ENCODE measurements at regions not wholly inside any gene's neighbourhood (a gene's known extent, or its start where the extent isn't known, plus 50 kb on each side); places are given as distances from the start of the nearest gene placed in this dataset.
A peak's percentile ranks its signal among the peaks of the same experiment; 100 is the strongest.

- no peak overlapping the region for H3K27ac Mint-ChIP-seq
- DNase-seq (ENCODE audit: low spot score in 2 of 2) (no peak), ATAC-seq (no peak)
- no peaks in the 10 kb centered on the region for H3K9me3 Mint-ChIP-seq
- peaks cover 6% of the 10 kb centered on the region for H3K4me1 Mint-ChIP-seq
- no peaks in the 10 kb centered on the region for H3K36me3 Mint-ChIP-seq
- H3K4me3 Mint-ChIP-seq: no peak overlapping the region
These were observed 436.3 kb downstream of the VRK1 start for GRCh38 chr14:97233319-97233985.

- Mint-ChIP-seq H3K4me3 (no peak overlapping the region), H3K9me3 (no peaks in the 10 kb centered on the region), H3K27ac (no peak overlapping the region), H3K4me1 (peaks cover 5% of the 10 kb centered on the region), H3K36me3 (no peaks in the 10 kb centered on the region)
- no peak for ATAC-seq
- DNase-seq (ENCODE audit: low spot score in 2 of 2): no peak
These were observed 449.5 kb downstream of the VRK1 start for GRCh38 chr14:97246648-97247047.

GRCh38 chr14:97248973-97249372 is 451.8 kb downstream of the VRK1 start:
- no peak overlapping the region for H3K4me3 Mint-ChIP-seq
- H3K9me3 Mint-ChIP-seq: no peaks in the 10 kb centered on the region
- H3K36me3 Mint-ChIP-seq: no peaks in the 10 kb centered on the region
- no peak for DNase-seq (ENCODE audit: low spot score in 2 of 2)
- no peak for ATAC-seq
- no peak overlapping the region for H3K27ac Mint-ChIP-seq
- H3K4me1 Mint-ChIP-seq: peaks cover 17% of the 10 kb centered on the region

DNA sequence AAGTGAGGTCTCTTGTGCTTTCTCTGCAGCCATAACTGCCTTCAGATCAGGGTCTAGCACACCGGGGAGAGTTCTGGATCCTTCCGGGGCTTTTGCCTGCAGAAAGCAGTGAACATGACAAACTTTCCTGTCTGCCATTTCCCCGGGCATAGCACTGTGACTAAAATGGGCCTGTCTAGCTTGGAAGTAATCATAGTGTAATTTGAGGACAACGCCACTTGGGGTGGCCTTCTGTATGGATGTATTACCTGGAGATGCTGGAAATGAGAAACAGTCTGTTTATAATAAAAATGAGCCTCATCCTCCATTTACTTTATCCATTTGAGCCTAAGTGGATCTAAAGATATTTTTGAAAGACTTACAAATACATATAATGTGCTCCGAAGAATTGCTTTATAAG is 453.7 kb downstream of the VRK1 start:
- Mint-ChIP-seq H3K4me1 (peaks cover 20% of the 10 kb centered on the region), H3K4me3 (no peak overlapping the region), H3K9me3 (no peaks in the 10 kb centered on the region), H3K36me3 (no peaks in the 10 kb centered on the region), H3K27ac (no peak overlapping the region)
- no peak for DNase-seq (ENCODE audit: low spot score in 2 of 2)
- ATAC-seq: no peak

GRCh38 chr14:97251491-97252155 is 454.4 kb downstream of the VRK1 start:
- H3K27ac Mint-ChIP-seq: no peak overlapping the region
- H3K9me3 Mint-ChIP-seq: no peaks in the 10 kb centered on the region
- no peaks in the 10 kb centered on the region for H3K36me3 Mint-ChIP-seq
- H3K4me3 Mint-ChIP-seq: no peak overlapping the region
- no peak for ATAC-seq
- H3K4me1 Mint-ChIP-seq: peaks cover 20% of the 10 kb centered on the region
- DNase-seq (ENCODE audit: low spot score in 2 of 2): no peak

GRCh38 chr14:97253756-97254155 is 456.6 kb downstream of the VRK1 start:
- no peak for DNase-seq (ENCODE audit: low spot score in 2 of 2)
- Mint-ChIP-seq H3K4me1 (peaks cover 20% of the 10 kb centered on the region), H3K27ac (peak overlapping the region; percentile 8)

GRCh38 chr14:97262336-97262735 is 465.2 kb downstream of the VRK1 start:
- Mint-ChIP-seq H3K4me1 (no peaks in the 10 kb centered on the region), H3K9me3 (peaks cover 3% of the 10 kb centered on the region), H3K27ac (no peak overlapping the region), H3K4me3 (no peak overlapping the region), H3K36me3 (no peaks in the 10 kb centered on the region)
- ATAC-seq (no peak), DNase-seq (ENCODE audit: low spot score in 2 of 2) (no peak)

More at GRCh38 chr14:97253756-97254155, 456.6 kb downstream of the VRK1 start:
- Mint-ChIP-seq H3K36me3 (no peaks in the 10 kb centered on the region), H3K9me3 (no peaks in the 10 kb centered on the region), H3K4me3 (no peak overlapping the region)
- ATAC-seq: no peak

- no peak overlapping the region for H3K27ac Mint-ChIP-seq
- no peak for ATAC-seq
These were observed 467.5 kb downstream of the VRK1 start for GRCh38 chr14:97264516-97265230.

GRCh38 chr14:97266653-97267052 is 469.5 kb downstream of the VRK1 start:
- H3K36me3 Mint-ChIP-seq: no peaks in the 10 kb centered on the region
- no peaks in the 10 kb centered on the region for H3K4me1 Mint-ChIP-seq
- no peak overlapping the region for H3K4me3 Mint-ChIP-seq
- peaks cover 3% of the 10 kb centered on the region for H3K9me3 Mint-ChIP-seq
- H3K27ac Mint-ChIP-seq: no peak overlapping the region
- ATAC-seq (no peak), DNase-seq (ENCODE audit: low spot score in 2 of 2) (no peak)

More at GRCh38 chr14:97264516-97265230, 467.5 kb downstream of the VRK1 start:
- DNase-seq (ENCODE audit: low spot score in 2 of 2): no peak
- Mint-ChIP-seq H3K9me3 (peaks cover 3% of the 10 kb centered on the region), H3K4me3 (no peak overlapping the region), H3K36me3 (no peaks in the 10 kb centered on the region), H3K4me1 (no peaks in the 10 kb centered on the region)

GRCh38 chr14:97267509-97267908 is 470.3 kb downstream of the VRK1 start:
- ATAC-seq (no peak), DNase-seq (ENCODE audit: low spot score in 2 of 2) (no peak)
- Mint-ChIP-seq H3K4me3 (no peak overlapping the region), H3K4me1 (no peaks in the 10 kb centered on the region), H3K36me3 (no peaks in the 10 kb centered on the region), H3K9me3 (no peaks in the 10 kb centered on the region), H3K27ac (no peak overlapping the region)

GRCh38 chr14:97268097-97268496 is 470.9 kb downstream of the VRK1 start:
- Mint-ChIP-seq H3K4me1 (no peaks in the 10 kb centered on the region), H3K9me3 (no peaks in the 10 kb centered on the region), H3K4me3 (no peak overlapping the region), H3K27ac (no peak overlapping the region), H3K36me3 (no peaks in the 10 kb centered on the region)
- ATAC-seq (no peak), DNase-seq (ENCODE audit: low spot score in 2 of 2) (no peak)

DNA sequence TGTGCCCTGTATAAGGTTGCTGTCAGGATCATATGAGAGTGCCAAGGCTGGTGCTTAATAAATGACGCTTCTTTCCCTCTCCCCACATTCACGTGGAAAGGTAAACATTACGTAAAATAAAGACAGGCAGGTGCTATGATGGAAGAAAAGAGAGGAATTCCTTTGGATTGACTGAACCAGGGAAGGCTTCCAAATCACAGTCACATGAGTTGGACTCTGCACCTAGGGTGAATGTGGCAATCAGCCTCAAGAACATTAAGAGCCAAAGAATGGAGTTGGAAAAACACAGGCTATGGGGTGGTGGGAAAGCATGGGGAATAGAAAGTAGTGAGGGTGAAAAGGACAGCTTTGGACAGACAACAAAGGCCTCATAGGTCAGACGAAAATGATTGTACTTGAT is 473.1 kb downstream of the VRK1 start:
- no peaks in the 10 kb centered on the region for H3K9me3 Mint-ChIP-seq
- H3K27ac Mint-ChIP-seq: no peak overlapping the region
- no peak overlapping the region for H3K4me3 Mint-ChIP-seq
- DNase-seq (ENCODE audit: low spot score in 2 of 2) (peak in 1 of 2 donors; percentile 22), ATAC-seq (no peak)
- no peaks in the 10 kb centered on the region for H3K4me1 Mint-ChIP-seq
- H3K36me3 Mint-ChIP-seq: no peaks in the 10 kb centered on the region

DNA sequence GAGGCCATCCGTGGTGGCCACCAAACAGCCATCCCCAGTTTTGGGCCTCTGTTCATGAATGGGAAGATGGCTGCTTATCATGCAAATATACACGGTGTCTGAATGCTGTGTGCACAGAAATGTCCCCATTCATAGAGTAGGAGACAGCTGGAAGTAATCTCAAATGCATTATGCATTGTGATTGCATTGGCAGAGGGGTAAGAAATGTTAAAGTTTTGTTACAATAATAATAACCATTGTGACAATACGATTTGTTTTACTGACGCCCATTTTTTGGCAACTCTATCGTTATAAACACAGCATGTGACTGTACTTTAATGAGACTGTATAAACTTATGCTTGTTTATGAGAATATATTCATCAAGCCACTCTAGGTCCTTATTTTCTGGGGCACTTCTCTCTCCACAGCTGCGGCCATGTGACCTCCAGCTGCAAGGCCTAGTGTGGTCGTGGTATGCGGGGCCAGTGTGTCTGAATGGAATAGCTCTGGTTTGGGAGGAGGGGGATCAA is 474.3 kb downstream of the VRK1 start:
- H3K9me3 Mint-ChIP-seq: no peaks in the 10 kb centered on the region
- no peak for ATAC-seq

GRCh38 chr14:97273540-97273939 is 476.4 kb downstream of the VRK1 start:
- Mint-ChIP-seq H3K4me1 (peaks cover 10% of the 10 kb centered on the region), H3K9me3 (no peaks in the 10 kb centered on the region), H3K36me3 (no peaks in the 10 kb centered on the region), H3K4me3 (no peak overlapping the region), H3K27ac (no peak overlapping the region)
- no peak for DNase-seq (ENCODE audit: low spot score in 2 of 2)
- no peak for ATAC-seq

More for the DNA sequence above, 474.3 kb downstream of the VRK1 start:
- Mint-ChIP-seq H3K36me3 (no peaks in the 10 kb centered on the region), H3K4me1 (peaks cover 6% of the 10 kb centered on the region), H3K4me3 (no peak overlapping the region), H3K27ac (no peak overlapping the region)
- no peak for DNase-seq (ENCODE audit: low spot score in 2 of 2)

GRCh38 chr14:97274626-97275025 is 477.4 kb downstream of the VRK1 start:
- Mint-ChIP-seq H3K4me3 (no peak overlapping the region), H3K36me3 (no peaks in the 10 kb centered on the region), H3K9me3 (no peaks in the 10 kb centered on the region), H3K4me1 (peaks cover 10% of the 10 kb centered on the region), H3K27ac (no peak overlapping the region)
- ATAC-seq: no peak
- DNase-seq (ENCODE audit: low spot score in 2 of 2): no peak

DNA sequence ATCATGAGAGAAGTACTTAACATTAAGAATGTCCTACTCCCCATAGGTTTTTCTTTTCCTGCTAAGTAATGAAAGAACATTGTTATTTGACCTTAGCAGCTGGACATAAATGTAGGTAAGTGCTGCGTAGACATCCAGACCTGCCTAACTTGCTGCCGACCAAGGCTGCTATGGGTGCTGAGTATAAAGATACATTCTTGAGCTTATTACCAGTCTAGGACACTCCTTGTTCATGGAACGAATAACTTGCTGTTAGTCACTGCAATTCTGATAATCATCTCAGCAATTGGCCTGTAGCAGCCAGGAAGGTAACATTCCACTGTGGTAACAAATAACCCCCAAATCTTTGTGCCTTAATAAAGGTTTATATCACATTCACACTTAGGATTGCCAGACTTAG is 478.1 kb downstream of the VRK1 start:
- Mint-ChIP-seq H3K36me3 (no peaks in the 10 kb centered on the region), H3K9me3 (no peaks in the 10 kb centered on the region), H3K27ac (no peak overlapping the region), H3K4me1 (peaks cover 10% of the 10 kb centered on the region), H3K4me3 (no peak overlapping the region)
- DNase-seq (ENCODE audit: low spot score in 2 of 2) (no peak), ATAC-seq (no peak)

All from stimulated activated effector memory CD8-positive, alpha-beta T cell treated with anti-CD3 and anti-CD28 coated beads, Interleukin-12 subunit alpha, Interleukin-12 subunit beta, amount 100 ng/mL, for 72 hours (primary cell).